Right ventricle myocardium superior (tissue), 1 donor: ENCODE measurements at regions not wholly inside any gene's neighbourhood (a gene's known extent, or its start where the extent isn't known, plus 50 kb on each side); places are given as distances from the start of the nearest gene placed in this dataset.

ENCODE experiments used
- ATAC-seq: fragments of 200-7000 bp; cut with Tn5 transposase; one replicate; pipeline ENCODE4 v1.9.1; 2020; ENCODE audit warnings: mild to moderate bottlenecking; ENCODE audit not compliant: poor library complexity
- DNase-seq: peaks from one replicate; pipeline ENCODE4 v3.0.0-alpha.2; 2020
- intact Hi-C: fragments of 100-400 bp; cut with DNase I; formaldehyde crosslinking; loops from one replicate; pipeline ENCODE4 v1.11.2; 2022
- donor health status: DM: no; HTN: yes; CAD: no; lungs with severe emphysema.

GRCh38 chr6:133682506-133683307 lies 206.2 kb upstream of the TCF21 start:
- intact Hi-C loops, result no loop called here
- no peak for ATAC-seq
- no peak for DNase-seq

DNA sequence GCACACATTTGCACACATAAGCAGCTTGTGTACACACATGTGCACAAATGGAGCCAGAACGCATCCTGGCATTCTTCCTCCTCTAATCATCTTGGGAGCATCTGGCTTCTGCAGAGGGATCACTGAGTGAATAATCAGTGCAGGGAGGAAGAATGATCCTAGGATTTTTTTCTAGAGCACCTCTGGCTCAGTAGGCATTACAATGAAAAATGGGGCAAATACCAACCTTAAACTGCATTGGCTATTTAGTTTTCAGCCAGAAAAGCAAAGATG lies 205.7 kb upstream of the TCF21 start:
- intact Hi-C loops, result no loop called here
- DNase-seq (no peak), ATAC-seq (no peak)

- intact Hi-C loops, result no loop called here
- DNase-seq (no peak), ATAC-seq (no peak)
These were observed 205.3 kb upstream of the TCF21 start for GRCh38 chr6:133683606-133684005.

- DNase-seq (no peak), ATAC-seq (no peak)
- intact Hi-C loops, result no loop called here
These were observed 200.0 kb upstream of the TCF21 start for GRCh38 chr6:133688705-133689492.

DNA sequence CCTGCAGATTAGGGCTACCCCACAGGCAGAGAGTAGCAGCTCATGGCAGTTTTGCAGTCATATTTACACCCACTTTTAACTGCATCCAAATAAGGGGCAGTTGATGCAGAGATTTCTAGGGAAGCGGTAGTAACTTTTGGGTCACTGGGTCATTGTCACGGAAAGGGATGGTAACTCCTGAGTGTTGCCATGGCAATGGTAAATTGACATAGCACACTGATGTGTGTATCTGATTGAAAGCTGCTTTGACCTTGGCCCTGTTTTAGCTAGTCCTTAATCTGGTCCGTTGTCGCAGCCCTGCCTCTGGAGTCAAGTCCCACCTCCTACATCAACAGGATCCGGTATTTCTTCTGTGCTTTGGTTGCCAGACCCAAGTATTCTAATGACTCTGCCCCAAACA lies 199.1 kb upstream of the TCF21 start:
- DNase-seq, result no peak
- intact Hi-C loops, result no loop called here
- no peak for ATAC-seq

DNA sequence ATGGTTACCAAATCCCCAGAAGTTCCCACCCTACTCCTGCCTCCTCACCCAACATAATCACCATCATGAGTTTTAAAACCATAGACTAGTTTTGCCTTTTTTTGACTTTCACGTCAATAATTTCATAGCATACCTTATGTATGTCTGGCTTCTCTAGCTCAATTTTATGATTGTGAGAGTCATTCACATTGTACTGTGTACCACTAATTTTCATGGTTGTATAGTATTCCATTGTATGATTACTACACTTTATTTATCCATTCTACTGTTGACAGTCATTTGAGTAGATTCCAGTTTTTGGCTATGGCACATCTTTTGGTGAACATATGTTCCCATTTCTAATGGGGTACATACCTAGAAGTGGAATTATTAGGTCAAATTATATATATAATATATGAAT lies 195.3 kb upstream of the TCF21 start:
- no peak for DNase-seq
- no peak for ATAC-seq
- intact Hi-C loops, result no loop called here

DNA sequence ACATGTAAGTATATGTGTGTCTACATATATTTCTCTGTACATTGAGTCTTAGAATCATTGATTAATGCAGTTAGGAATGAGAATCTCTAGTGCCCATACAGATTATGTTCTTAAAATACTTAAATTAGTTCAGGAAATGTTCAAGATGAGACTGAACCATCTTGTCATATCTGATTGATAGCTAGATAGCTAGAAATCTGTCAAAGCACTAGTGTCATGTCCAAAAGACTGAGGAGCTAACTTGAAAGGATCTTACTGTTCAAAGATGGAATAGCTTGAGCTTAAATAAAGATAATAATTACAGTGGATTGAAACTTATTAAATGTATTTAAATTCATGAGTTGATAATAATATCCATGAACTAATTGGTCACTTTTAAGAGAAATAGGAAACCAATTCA lies 191.7 kb upstream of the TCF21 start:
- intact Hi-C loops, result no loop called here
- ATAC-seq, result no peak

GRCh38 chr6:133697666-133698065 lies 191.2 kb upstream of the TCF21 start:
- ATAC-seq, result peak; percentile 26
- intact Hi-C loops, result no loop called here

More for the DNA sequence above, 191.7 kb upstream of the TCF21 start:
- DNase-seq, result no peak

DNA sequence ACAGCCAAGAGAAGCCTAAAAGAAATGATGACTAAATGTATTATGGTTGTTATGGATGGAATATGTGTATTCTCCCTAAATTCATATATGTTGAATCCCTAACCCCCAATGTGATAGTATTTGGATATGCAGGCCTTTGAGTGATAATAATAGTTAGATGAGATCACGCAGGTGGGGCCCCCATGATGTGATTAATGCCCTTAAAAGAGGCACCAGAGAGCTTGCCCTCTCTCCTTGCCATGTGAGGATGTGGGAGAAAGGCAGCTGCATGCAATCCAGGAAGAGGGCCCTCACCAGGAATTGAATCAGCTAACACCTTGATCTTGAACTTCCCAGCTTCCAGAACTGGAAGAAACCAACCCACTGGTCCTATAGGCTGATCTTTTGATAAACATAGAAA lies 190.6 kb upstream of the TCF21 start:
- no peak for DNase-seq
- intact Hi-C loops, result no loop called here
- no peak for ATAC-seq

More at GRCh38 chr6:133697666-133698065, 191.2 kb upstream of the TCF21 start:
- DNase-seq, result no peak

GRCh38 chr6:133699741-133700385 lies 189.1 kb upstream of the TCF21 start:
- intact Hi-C loops, result loop anchor here (5.0 kb wide), 1 partner anchor 187 kb away; the partner anchor contains the start of gene TCF21
- no peak for ATAC-seq

GRCh38 chr6:133701633-133702331 lies 187.1 kb upstream of the TCF21 start:
- DNase-seq (peak; percentile 68), ATAC-seq (peak; percentile 75)
- intact Hi-C loops, result loop anchor here (5.0 kb wide), 1 partner anchor 186 kb away; the partner anchor contains the start of gene TCF21

More at GRCh38 chr6:133699741-133700385, 189.1 kb upstream of the TCF21 start:
- DNase-seq, result no peak

DNA sequence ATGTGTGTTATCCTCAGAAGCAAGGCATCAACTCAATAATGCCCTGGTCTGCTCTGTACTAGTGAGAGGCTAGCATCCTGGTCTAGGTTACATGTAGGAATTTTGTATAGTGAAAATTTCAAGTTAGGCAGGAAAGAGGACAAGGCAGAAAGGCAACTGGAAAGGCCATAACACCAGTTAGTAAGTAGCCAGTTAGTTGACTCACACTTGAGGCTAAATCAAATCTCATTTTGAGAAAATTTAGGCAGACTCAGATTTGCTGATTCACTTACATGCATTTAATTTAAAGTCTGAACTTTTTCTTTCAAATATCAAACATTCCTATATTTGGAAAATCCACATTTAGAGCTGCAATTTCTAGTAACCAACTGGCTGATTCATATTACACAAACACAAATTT lies 184.5 kb upstream of the TCF21 start:
- DNase-seq (no peak), ATAC-seq (no peak)
- intact Hi-C loops, result loop anchor here (5.0 kb wide), 1 partner anchor 183 kb away; the partner anchor contains the start of gene TCF21

- ATAC-seq, result peak; percentile 79
- intact Hi-C loops, result no loop called here
- DNase-seq, result no peak
These were observed 183.8 kb upstream of the TCF21 start for GRCh38 chr6:133705066-133705465.

GRCh38 chr6:133705731-133706130 lies 183.2 kb upstream of the TCF21 start:
- no peak for ATAC-seq
- no peak for DNase-seq
- intact Hi-C loops, result no loop called here

- DNase-seq (no peak), ATAC-seq (no peak)
- intact Hi-C loops, result no loop called here
These were observed 181.5 kb upstream of the TCF21 start for GRCh38 chr6:133707456-133707855.

GRCh38 chr6:133710826-133711225 lies 178.1 kb upstream of the TCF21 start:
- DNase-seq (no peak), ATAC-seq (no peak)
- intact Hi-C loops, result no loop called here

DNA sequence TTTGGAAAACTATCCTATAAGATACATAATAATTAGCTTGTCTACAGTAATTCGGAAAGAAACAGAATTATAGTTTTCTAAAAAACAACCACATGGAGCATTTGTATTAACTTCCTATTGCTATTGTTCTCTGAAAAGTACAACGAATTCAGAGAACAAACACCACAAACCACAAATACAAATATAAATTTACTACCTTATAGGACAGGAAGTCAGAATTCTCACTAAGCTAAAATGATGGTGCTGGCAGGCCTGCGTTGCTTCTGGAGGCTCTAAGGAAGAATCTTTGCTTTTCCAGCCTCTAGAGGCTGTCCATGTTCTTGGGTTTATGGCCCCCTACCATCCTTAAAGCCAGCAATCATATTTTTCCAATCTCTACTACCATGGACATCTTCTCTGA lies 173.6 kb upstream of the TCF21 start:
- no peak for DNase-seq
- intact Hi-C loops, result no loop called here
- ATAC-seq, result no peak

- DNase-seq (no peak), ATAC-seq (no peak)
- intact Hi-C loops, result no loop called here
These were observed 164.2 kb upstream of the TCF21 start for GRCh38 chr6:133724726-133725125.

DNA sequence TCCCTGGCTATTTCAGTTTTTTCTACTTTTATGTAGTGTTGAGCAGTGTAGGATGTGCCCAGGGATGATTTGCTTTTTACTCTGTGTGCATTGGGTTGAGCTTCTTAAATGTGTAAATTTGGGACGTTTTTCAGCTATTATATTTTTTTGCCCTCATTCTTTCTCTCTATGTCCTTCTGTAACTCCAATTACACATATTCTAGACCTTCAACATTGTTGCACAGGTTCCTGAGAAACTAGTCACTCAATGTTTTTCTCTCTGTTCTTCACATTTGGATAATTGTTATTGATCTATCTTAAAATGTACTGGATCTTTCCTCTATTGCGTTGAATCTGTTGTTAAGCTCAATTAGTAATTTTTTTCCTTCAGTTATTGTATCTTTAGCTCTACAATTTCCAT lies 162.7 kb upstream of the TCF21 start:
- intact Hi-C loops, result no loop called here
- ATAC-seq (no peak), DNase-seq (no peak)
